ENCODE measurements at regions not wholly inside any gene's neighbourhood (a gene's known extent, or its start where the extent isn't known, plus 50 kb on each side); places are given as distances from the start of the nearest gene placed in this dataset.

DNA sequence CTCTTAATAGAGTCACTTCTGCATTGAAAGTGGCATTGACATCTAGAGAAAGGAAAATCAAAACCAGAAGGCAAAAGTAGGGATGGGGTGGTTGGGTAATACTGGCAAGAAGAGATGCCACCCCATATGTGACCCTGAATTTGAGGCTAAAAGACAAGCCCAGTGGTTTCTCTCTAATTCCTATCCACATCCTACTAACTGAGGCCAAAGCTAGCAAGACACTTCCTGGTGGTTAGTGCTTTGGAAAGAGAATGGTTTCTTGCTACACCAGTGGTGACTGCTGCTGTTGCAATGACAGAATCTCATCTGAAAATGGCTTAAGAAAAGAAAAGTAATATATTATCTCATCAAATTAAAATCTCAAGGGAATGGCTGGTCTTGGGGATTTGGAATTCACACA lies 640.6 kb downstream of the EPHA4 start:
- no peak for TF ChIP-seq POLR2A (IDR thresholded peaks at IDR 0.05)
- no peak for TF ChIP-seq POLR2AphosphoS5 (IDR thresholded peaks at IDR 0.05)
- no peak for TF ChIP-seq CTCF (IDR thresholded peaks at IDR 0.05)
- TF ChIP-seq EP300 (IDR thresholded peaks at IDR 0.05; ENCODE audit: low read depth) = no peak

Measured in transverse colon (tissue), 4 donors.